HL-60 (cell line): ENCODE measurements at regions not wholly inside any gene's neighbourhood (a gene's known extent, or its start where the extent isn't known, plus 50 kb on each side); places are given as distances from the start of the nearest gene placed in this dataset.
"Not testable (repeated sequence)": the region's sequence is repeated elsewhere in the genome, so short reads cannot be mapped to it uniquely, and the experiment has no call there.

Source experiments
- DNase-seq, 2 experiments: peaks; one replicate each; pipeline ENCODE4 v3.0.0-alpha.2; 2010 to 2020; ENCODE audit warnings: low read depth in 1 of 2, low spot score in 1 of 2
- H3K27ac ChIP-seq: fragments of 250-450 bp; sonication (Bioruptor Pico); replicated peaks from 2 replicates; pipeline ENCODE4 v1.5.1; 2020; ENCODE audit warnings: mild to moderate bottlenecking, moderate library complexity
- H3K27me3 ChIP-seq: fragments of 250-450 bp; sonication (Bioruptor Pico); 2 replicates; pipeline ENCODE4 v1.5.1; 2021; ENCODE audit warnings: mild to moderate bottlenecking, moderate library complexity; ENCODE audit not compliant: insufficient read depth, poor library complexity, severe bottlenecking
- H3K4me3 ChIP-seq: replicated peaks from 2 replicates; pipeline ENCODE4 v1.5.1; 2011; ENCODE audit warnings: mild to moderate bottlenecking, control low read depth, low read length; ENCODE audit not compliant: insufficient read depth
- CTCF ChIP-seq: IDR thresholded peaks from one replicate; pipeline ENCODE4 v1.5.1; 2011; ENCODE audit warnings: low read length, control low read depth, inconsistent platforms; ENCODE audit not compliant: insufficient read depth
- GABPA ChIP-seq: IDR thresholded peaks from 2 replicates; pipeline ENCODE4 v1.6.1; 2012; ENCODE audit warnings: low read depth
- POLR2AphosphoS5 ChIP-seq: IDR thresholded peaks from 2 replicates; pipeline ENCODE4 v1.6.1; 2012; ENCODE audit warnings: low read depth
- REST ChIP-seq: IDR thresholded peaks from 2 replicates; pipeline ENCODE4 v1.6.1; 2012; ENCODE audit warnings: low read depth; ENCODE audit not compliant: insufficient replicate concordance
- SPI1 ChIP-seq: IDR thresholded peaks from 2 replicates; pipeline ENCODE4 v1.6.1; 2012; ENCODE audit warnings: low read depth, mild to moderate bottlenecking, borderline replicate concordance

GRCh38 chr18:47658498-47658897 is 272.0 kb downstream of the SMAD2 start:
- DNase-seq, result no peak
- Histone ChIP-seq H3K27ac (no peak overlapping the region), H3K4me3 (no peak overlapping the region), H3K27me3 (no peaks in the 10 kb centered on the region)
- TF ChIP-seq CTCF, result no peak

GRCh38 chr18:47654988-47655387 is 275.5 kb downstream of the SMAD2 start:
- TF ChIP-seq SPI1 (no peak), REST (no peak), POLR2AphosphoS5 (no peak), CTCF (no peak), GABPA (no peak)
- Histone ChIP-seq H3K27ac (no peak overlapping the region), H3K27me3 (no peaks in the 10 kb centered on the region), H3K4me3 (no peak overlapping the region)
- no peak for DNase-seq

- no peak for DNase-seq
- no peaks in the 10 kb centered on the region for H3K27me3 ChIP-seq
- no peak overlapping the region for H3K4me3 ChIP-seq
- TF ChIP-seq REST, result no peak
- H3K27ac ChIP-seq, result no peak overlapping the region
Measured at GRCh38 chr18:47644896-47645295, 285.6 kb downstream of the SMAD2 start.

- H3K4me3 ChIP-seq, H3K27ac ChIP-seq, H3K27me3 ChIP-seq, DNase-seq: not testable (repeated sequence)
Measured at GRCh38 chr18:47637551-47637950, 292.9 kb downstream of the SMAD2 start.

- no peak for DNase-seq
- no peak overlapping the region for H3K27ac ChIP-seq
- TF ChIP-seq SPI1 (no peak), REST (no peak), POLR2AphosphoS5 (no peak), CTCF (no peak), GABPA (no peak)
- H3K4me3 ChIP-seq, result no peak overlapping the region
- peaks cover 5% of the 10 kb centered on the region for H3K27me3 ChIP-seq
Measured at GRCh38 chr18:47635416-47635815, 295.0 kb downstream of the SMAD2 start.
